ENCODE measurements at regions not wholly inside any gene's neighbourhood (a gene's known extent, or its start where the extent isn't known, plus 50 kb on each side); places are given as distances from the start of the nearest gene placed in this dataset.

DNA sequence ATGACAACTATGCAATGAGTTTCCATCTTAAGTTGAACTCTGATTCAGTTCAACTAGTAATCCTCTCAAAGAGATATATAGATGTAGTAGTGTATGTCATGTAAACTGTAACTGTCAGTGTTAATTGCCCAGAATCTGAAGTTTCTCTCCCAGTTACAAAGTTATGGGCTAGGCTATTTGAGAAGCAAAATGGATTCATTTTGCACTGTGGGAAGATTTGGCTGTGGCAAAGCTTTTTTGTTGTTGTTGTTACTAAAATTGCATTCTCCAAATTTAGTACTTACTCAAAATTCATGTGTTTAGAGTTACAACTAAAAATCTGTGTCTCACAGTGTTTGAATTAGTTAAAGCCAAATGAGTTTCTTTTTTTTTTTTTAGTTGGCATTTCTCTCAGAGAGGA lies 219.0 kb downstream of the KCNJ2 start:
- in situ Hi-C loops (cut with MboI; ENCODE audit: low sequenced_read_pairs), result no loop called here

More for the DNA sequence above, 219.0 kb downstream of the KCNJ2 start:
- intact Hi-C loops (cut with micrococcal nuclease), result no loop called here
- H4K5ac ChIP-seq (ENCODE audit: low read depth, low read length), result no peak overlapping the region
- no peak overlapping the region for H2AK9ac ChIP-seq (replicated peaks; ENCODE audit: low read depth, low read length, poor library complexity)
- dilution Hi-C loops (cut with HindIII; ENCODE audit: low sequenced_read_pairs, unreplicated experiment), result no loop called here
- no peaks in the 10 kb centered on the region for H4K20me1 ChIP-seq (ENCODE audit: insufficient read depth, low read length)
- H4K91ac ChIP-seq (ENCODE audit: insufficient read depth, low read depth, low read length), result no peak overlapping the region
- no peak overlapping the region for H3K4me2 ChIP-seq (ENCODE audit: low read depth, low read length)
- no peaks in the 10 kb centered on the region for H3K27me3 ChIP-seq (ENCODE audit: control insufficient read depth, insufficient read depth, low read length)
- no peak overlapping the region for H3K56ac ChIP-seq (ENCODE audit: extremely low read depth, insufficient read depth, low read length)
- H3K9me3 ChIP-seq (ENCODE audit: control insufficient read depth, insufficient read depth, low read length), result no peaks in the 10 kb centered on the region
- DNase-seq (no peak), ATAC-seq (ENCODE audit: low read depth) (no peak)
- no peak overlapping the region for H3K18ac ChIP-seq (ENCODE audit: low read depth, low read length)
- no peak overlapping the region for H3K14ac ChIP-seq (replicated peaks; ENCODE audit: low read depth, low read length)
- no peak overlapping the region for H2BK15ac ChIP-seq (ENCODE audit: low read depth, low read length)
- no peaks in the 10 kb centered on the region for H3K79me1 ChIP-seq (ENCODE audit: low read depth in 1 of 2, low read length in 2 of 2)
- H2BK5ac ChIP-seq (ENCODE audit: low read depth, low read length, poor library complexity, severe bottlenecking), result no peak overlapping the region
- H2BK120ac ChIP-seq (ENCODE audit: low read depth, low read length), result no peak overlapping the region
- TF ChIP-seq RCOR1 (IDR thresholded peaks at IDR 0.05; ENCODE audit: insufficient replicate concordance, low read length) (no peak), MXI1 (IDR thresholded peaks at IDR 0.05; ENCODE audit: borderline replicate concordance, low read depth, low read length) (no peak), MAZ (IDR thresholded peaks at IDR 0.05; ENCODE audit: borderline replicate concordance, low read depth, low read length) (no peak), RAD21 (IDR thresholded peaks at IDR 0.05; ENCODE audit: low read length) (no peak), NFE2L2 (IDR thresholded peaks at IDR 0.05; ENCODE audit: low read depth, low read length) (no peak), RFX5 (IDR thresholded peaks at IDR 0.05; ENCODE audit: low read depth, low read length) (no peak), FOS (IDR thresholded peaks at IDR 0.05; ENCODE audit: low read depth, low read length) (no peak), POLR2A (IDR thresholded peaks at IDR 0.05; ENCODE audit: low read depth, low read length) (no peak), CHD1 (IDR thresholded peaks at IDR 0.05; ENCODE audit: low read depth, low read length) (no peak), SMC3 (IDR thresholded peaks at IDR 0.05; ENCODE audit: low read depth, low read length) (no peak), MAFK (IDR thresholded peaks at IDR 0.05; ENCODE audit: low read depth, low read length) (no peak)
- TF ChIP-seq, protein P1, sequence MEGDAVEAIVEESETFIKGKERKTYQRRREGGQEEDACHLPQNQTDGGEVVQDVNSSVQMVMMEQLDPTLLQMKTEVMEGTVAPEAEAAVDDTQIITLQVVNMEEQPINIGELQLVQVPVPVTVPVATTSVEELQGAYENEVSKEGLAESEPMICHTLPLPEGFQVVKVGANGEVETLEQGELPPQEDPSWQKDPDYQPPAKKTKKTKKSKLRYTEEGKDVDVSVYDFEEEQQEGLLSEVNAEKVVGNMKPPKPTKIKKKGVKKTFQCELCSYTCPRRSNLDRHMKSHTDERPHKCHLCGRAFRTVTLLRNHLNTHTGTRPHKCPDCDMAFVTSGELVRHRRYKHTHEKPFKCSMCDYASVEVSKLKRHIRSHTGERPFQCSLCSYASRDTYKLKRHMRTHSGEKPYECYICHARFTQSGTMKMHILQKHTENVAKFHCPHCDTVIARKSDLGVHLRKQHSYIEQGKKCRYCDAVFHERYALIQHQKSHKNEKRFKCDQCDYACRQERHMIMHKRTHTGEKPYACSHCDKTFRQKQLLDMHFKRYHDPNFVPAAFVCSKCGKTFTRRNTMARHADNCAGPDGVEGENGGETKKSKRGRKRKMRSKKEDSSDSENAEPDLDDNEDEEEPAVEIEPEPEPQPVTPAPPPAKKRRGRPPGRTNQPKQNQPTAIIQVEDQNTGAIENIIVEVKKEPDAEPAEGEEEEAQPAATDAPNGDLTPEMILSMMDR (conservative IDR thresholded peaks at IDR 0.05; ENCODE audit: low read depth, low read length), result no peak
- TF ChIP-seq, protein P2, sequence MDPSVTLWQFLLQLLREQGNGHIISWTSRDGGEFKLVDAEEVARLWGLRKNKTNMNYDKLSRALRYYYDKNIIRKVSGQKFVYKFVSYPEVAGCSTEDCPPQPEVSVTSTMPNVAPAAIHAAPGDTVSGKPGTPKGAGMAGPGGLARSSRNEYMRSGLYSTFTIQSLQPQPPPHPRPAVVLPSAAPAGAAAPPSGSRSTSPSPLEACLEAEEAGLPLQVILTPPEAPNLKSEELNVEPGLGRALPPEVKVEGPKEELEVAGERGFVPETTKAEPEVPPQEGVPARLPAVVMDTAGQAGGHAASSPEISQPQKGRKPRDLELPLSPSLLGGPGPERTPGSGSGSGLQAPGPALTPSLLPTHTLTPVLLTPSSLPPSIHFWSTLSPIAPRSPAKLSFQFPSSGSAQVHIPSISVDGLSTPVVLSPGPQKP (IDR thresholded peaks at IDR 0.05; ENCODE audit: borderline replicate concordance, low read depth, low read length), result no peak
- TF ChIP-seq, protein P3, sequence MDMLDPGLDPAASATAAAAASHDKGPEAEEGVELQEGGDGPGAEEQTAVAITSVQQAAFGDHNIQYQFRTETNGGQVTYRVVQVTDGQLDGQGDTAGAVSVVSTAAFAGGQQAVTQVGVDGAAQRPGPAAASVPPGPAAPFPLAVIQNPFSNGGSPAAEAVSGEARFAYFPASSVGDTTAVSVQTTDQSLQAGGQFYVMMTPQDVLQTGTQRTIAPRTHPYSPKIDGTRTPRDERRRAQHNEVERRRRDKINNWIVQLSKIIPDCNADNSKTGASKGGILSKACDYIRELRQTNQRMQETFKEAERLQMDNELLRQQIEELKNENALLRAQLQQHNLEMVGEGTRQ (IDR thresholded peaks at IDR 0.05; ENCODE audit: low read depth, low read length), result no peak
- H3K27ac ChIP-seq (ENCODE audit: insufficient read depth, low read length), result no peak overlapping the region
- H3K9me1 ChIP-seq (ENCODE audit: insufficient read depth, low read length), result no peaks in the 10 kb centered on the region
- no peak overlapping the region for H3K4ac ChIP-seq (ENCODE audit: low read depth, low read length)
- H3K36me3 ChIP-seq (ENCODE audit: control insufficient read depth, insufficient read depth, low read length), result no peaks in the 10 kb centered on the region
- H2AK5ac ChIP-seq (ENCODE audit: low read depth, low read length), result no peak overlapping the region
- no peak overlapping the region for H3K23ac ChIP-seq (ENCODE audit: low read depth, low read length)
- H4K8ac ChIP-seq (ENCODE audit: low read depth in 2 of 2, low read length in 2 of 2), result no peak overlapping the region
- no TSS peak for BruUV-seq (replicated peaks)
- CTCF ChIA-PET, result no interaction called here
- H3K4me3 ChIP-seq (ENCODE audit: insufficient read depth, low read depth, low read length), result no peak overlapping the region
- H2BK20ac ChIP-seq (ENCODE audit: low read depth, low read length), result no peak overlapping the region
- no peak overlapping the region for H2AFZ ChIP-seq (replicated peaks; ENCODE audit: low read length, poor library complexity)
- H3K4me1 ChIP-seq (ENCODE audit: control insufficient read depth, insufficient read depth, low read length), result no peaks in the 10 kb centered on the region
- POLR2A ChIA-PET (ENCODE audit: unreplicated experiment), result no interaction called here
- H3K9ac ChIP-seq (ENCODE audit: low read depth, low read length), result no peak overlapping the region

Measured in IMR-90 (cell line).